ENCODE measurements at regions not wholly inside any gene's neighbourhood (a gene's known extent, or its start where the extent isn't known, plus 50 kb on each side); places are given as distances from the start of the nearest gene placed in this dataset.

GRCh38 chr2:126752876-126753275 is 96.9 kb downstream of the GYPC start:
- no peak for TF ChIP-seq CTCF (conservative IDR thresholded peaks at IDR 0.05; ENCODE audit: low read depth, low read length)
- no peak for TF ChIP-seq EZH2 (IDR thresholded peaks at IDR 0.05; ENCODE audit: borderline replicate concordance, low read depth, low read length, poor library complexity, severe bottlenecking)

All from A673 (cell line).